Activated T-cell treated with anti-CD3 and anti-CD28 coated beads for 24 hours (primary cell): ENCODE measurements at regions not wholly inside any gene's neighbourhood (a gene's known extent, or its start where the extent isn't known, plus 50 kb on each side); places are given as distances from the start of the nearest gene placed in this dataset.
"Not testable (repeated sequence)": the region's sequence is repeated elsewhere in the genome, so short reads cannot be mapped to it uniquely, and the experiment has no call there.

ENCODE experiments used
- DNase-seq: peaks from one replicate; pipeline ENCODE4 v3.0.0-alpha.2; 2020; ENCODE audit warnings: low read depth

DNA sequence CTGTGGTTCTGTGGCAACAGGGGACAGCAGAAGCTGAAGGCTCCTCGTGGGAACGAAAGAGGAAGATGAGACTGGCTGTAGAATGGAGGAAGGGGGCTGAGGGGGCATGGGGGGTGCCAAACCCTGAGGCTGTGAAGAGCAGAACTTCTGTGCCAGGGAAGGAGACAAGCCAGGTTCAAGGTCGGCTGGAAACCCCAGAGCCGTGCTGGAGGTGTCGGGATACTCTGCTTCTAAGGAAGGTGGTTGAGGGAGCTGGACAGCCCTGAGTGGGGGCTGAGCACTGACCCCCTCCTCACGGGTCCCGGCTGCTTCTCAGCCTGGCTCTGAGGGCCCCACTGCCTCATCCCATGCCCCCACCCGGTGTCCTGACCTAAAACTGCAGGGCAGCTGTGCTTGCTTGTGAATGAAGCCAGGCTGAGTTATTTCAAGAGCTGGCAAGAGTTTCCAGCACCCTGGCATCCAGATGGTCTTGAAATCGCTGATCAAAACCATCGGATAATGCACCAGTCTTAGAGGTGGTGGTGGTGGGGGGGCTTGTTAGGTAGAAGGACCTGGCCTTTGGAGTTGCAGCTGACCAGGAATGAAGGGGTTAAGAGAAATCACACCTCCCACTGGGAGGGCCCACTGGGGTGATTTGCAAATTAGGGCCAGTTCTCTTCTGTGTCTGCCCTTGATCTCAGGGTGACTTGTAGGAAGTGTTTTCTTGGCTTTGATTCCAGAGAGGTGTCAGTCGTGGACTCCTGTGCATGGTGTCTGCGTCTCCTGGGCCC is 218.9 kb upstream of the C1orf174 start:
- DNase-seq, result no peak

DNA sequence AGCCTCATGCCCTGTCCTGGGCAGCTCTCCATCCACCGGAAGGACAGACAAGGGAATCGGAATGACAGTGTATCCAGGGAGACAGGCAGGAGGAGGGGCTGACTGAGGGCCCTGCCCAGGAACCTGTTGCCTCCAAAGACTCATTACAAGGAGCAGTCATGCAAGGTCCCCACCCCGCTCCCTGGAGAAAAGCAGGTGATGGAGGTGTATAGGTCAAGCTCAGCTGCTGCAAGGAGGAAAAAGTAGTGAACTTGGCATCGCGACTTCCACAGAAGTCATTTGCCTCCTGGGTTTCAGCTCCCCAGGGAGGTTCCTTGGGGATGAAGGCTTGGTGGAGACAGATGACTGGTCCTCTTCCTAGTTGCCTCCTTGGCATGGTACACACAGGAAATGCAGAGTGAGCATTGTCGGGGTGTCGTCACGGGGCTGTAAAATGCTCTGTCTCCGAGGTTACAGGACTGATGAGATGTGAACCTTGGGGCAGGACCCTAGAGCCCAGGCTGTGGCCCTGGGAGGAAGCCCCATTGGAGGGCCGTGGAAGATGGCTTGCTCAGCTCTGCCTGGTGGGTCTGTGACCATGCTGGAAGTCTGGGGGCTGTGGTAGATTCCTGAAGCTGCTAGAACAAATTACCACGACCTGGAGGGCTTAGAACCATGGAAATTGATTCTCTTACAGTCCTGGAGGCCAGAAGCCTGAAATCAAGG is 219.6 kb upstream of the C1orf174 start:
- DNase-seq, result no peak

DNA sequence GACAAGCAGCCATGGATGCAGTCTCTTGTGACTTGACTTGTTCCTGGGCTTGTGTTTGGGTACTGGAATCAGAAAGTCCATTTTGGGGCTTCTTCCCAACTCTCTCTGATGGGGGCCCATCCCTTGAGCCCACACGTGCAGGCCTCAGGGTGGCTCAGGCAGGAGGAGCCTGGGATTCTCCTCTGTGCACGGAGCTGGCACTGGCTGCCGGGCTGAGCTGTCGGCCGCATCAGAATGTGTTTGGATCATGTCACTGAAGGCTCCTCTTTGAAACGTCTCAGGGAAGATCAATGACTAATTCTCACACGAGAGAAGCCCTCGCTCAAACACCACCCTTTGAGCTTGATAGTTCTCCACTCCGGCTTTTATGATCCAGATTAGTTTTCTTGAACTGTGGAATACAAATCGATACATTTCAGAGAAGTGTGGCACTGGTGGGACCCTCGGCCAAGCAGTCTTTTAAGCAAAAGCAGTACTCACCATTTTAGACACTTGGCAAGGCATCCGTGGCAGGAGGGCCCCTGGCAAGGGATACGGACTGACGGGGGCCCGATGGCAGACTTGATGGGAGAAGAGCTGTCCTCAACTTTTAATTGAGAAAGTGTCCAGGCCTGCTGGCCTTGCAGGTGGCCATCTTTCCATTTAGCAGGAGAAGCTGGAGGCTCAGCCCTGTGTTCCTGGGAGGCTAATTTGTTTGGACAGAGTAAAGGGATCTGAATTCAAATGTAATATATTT is 220.7 kb upstream of the C1orf174 start:
- no peak for DNase-seq

DNA sequence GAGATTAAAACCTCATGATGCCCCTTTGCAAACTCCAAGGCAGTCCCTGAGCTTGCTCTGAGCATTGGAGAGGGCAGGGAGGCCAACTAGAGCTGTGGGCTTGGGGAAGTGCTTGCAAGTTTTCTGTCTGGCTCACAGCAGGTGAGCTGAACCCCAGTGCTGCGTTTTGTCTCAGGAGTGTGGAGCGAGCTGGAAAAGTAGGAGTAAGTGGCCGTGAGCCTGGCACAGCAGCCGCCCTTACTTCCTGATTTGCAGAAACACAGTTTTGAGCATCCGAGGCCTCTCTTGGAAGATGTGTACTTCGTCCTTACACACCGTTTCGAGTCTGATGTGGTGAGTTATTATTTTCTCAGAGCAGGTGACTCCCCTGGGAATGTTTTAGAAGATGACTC is 221.2 kb upstream of the C1orf174 start:
- no peak for DNase-seq

DNA sequence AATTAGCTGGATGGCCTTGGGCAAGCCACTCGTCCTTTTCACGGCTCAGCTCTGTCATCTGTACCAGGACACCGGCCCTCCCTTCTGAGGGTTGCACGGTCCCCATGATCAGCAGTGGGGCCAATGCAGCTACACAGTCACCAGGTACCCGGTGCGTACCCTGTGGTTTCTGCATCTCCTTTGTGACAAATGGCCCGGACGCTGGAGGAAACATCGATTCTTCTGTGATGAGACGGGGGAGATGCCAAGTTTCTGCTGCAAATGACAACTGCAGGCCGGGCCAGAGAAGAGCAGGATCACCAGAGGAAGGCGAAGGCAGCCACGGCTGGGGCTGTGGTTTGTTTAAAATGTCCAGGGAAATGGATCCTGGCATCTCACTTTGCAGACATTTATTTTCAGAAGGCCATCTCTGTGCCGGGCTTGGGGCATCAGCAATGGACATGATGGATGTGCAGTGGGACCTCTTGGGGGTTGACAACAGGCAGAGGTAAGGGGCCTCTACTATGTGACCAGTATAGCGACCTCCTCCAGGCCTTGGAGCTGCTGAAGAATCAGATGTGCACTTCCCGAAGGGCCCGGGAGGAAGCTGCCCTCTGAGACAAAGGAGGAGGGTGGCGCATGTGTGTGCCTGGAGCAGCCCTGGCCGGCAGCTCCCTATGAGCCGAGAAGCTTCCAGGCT is 221.9 kb upstream of the C1orf174 start:
- no peak for DNase-seq

DNA sequence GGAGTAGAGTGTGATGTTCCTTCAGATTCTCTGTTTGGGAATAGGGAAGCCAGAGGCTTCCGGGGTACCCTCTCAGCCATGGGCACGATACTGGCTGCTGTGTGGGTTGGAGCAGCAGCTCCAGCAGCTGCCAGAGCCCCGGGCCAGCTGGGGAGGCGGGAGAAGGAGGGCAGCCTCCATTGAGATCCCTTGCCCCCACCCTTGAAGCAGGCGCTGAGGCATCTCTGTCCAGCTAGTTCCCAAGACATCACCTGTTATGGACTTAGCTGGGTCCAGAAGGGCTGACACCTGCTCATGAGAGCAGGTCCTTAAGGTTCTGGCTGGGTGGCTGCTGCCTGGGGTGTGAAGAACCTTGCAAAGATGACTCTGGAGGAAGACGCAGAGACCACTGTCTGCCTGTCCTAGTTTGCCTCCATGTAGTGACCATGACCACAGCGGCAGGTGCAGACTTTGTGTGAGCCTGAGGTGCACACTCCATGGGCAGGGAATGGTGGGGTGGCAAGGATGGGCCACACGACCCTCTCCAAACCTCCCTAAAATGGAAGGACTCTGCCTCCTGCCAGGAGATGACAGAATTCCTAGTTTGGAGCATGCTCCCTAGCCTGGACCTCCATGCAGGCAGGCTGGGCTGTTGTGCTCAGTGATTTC is 222.6 kb upstream of the C1orf174 start:
- no peak for DNase-seq

GRCh38 chr1:4124631-4125145 is 224.6 kb upstream of the C1orf174 start:
- no peak for DNase-seq

GRCh38 chr1:4126251-4126650 is 226.2 kb upstream of the C1orf174 start:
- DNase-seq, result no peak

DNA sequence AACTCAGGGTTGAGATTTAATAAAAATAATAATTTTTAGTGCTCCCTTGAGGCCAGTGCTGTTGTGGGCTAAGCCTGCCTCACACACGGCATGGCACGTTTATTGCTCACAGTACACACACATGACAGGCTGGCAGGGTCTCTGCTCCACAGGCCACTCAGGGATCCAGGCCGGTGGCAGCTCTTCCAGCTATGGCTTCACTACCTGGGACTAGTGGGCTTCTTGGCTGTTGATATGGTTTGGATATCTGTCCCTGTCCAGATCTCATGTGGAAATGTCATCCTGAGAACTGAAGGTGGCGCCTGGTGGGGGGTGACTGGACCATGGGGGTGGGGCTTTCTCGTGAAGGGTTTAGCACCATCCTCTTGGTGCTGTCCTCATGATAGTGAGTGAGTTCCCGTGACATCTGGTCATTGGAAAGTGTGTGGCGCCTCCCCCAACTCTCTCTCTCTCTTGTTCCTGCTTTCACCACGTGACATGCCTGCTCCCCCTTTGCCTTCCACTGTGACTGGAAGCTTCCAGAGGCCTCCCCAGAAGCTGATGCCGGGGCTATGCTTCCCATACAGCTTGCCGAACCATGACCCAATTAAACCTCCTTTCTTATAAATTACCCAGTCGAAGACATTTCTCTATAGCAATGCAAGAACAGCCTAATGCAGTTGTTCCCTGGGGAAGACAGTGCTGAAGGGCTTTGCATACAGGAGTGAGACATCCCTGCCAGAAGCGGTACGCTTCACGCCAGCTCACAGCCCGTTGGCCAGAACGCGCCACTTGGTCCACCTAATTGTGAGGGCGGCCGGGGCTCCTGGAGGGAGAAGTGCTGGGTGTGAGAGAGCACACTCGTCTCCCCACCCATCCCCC is 226.9 kb upstream of the C1orf174 start:
- no peak for DNase-seq

DNA sequence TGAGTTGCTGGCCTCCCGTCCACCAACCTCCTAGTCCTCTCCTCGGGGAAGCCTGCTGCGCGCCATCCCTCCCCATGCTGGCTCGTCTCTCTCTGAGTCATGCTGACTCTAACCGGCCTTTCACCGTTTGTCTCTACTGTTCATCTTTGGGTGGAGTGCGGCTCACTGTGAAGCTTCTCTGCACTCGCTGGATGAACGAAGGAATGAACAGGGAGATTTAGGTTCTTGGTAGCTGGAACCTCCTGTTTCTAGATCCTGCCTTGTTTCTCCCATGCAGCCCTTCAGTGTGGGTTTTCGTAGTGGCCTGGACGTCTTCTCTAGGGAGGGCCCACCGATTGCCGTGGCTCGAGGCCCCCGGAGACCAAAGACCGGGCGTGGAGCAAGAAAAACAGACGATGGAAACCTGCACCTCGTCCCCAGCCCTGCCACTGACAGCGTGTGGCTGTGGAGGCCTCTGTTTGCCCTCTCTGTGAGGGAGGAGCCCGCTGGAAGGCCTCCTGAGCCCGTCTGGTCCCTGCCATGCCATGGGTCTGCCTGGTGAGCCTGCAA is 227.6 kb upstream of the C1orf174 start:
- DNase-seq, result no peak

DNA sequence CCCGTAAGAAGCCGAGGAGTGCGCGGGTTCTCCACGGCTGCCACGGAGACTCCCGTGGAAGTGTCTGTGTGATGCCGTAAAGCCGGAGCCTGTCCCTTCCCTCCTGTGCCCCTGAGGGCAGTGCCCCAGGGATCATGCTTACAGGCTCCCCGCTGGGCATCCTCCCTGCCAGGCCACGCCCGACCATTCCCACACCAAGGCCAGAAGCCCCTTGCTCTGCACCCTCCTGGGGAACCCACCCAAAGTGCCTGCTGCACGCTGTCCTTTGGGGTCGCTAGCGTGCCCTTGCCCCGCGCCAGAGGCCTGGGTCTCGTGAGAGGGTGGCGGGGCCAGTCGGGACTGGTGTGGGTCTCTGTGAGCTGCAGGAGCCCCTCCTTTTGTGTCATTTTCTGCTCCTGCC is 228.5 kb upstream of the C1orf174 start:
- DNase-seq, result no peak

GRCh38 chr1:4129693-4130092 is 229.6 kb upstream of the C1orf174 start:
- no peak for DNase-seq

GRCh38 chr1:4130096-4130495 is 230.0 kb upstream of the C1orf174 start:
- no peak for DNase-seq

DNA sequence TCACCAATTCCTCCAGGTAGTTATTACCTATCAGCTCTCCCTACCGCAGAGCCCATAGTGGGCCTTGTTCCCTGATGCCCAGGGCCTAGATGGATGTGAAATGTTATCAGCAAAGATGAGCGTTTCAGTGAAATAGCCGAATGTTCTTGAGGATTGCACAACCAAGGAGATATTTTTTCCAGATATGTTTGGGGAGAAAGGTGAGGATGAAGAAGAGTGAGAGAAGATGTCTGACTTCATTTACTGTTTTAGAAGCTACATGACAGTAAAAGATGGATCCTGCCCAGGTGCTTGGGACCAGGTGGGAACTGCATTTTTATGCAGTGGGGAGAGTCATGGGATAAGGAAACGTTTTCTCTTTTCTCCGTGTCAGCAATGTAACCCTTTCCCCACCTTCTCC is 231.7 kb upstream of the C1orf174 start:
- DNase-seq, result no peak

- DNase-seq, result no peak
These were observed 232.6 kb upstream of the C1orf174 start for GRCh38 chr1:4132352-4133296.

- no peak for DNase-seq
These were observed 233.3 kb upstream of the C1orf174 start for GRCh38 chr1:4133297-4133938.

- no peak for DNase-seq
These were observed 233.9 kb upstream of the C1orf174 start for GRCh38 chr1:4133939-4134321.

DNA sequence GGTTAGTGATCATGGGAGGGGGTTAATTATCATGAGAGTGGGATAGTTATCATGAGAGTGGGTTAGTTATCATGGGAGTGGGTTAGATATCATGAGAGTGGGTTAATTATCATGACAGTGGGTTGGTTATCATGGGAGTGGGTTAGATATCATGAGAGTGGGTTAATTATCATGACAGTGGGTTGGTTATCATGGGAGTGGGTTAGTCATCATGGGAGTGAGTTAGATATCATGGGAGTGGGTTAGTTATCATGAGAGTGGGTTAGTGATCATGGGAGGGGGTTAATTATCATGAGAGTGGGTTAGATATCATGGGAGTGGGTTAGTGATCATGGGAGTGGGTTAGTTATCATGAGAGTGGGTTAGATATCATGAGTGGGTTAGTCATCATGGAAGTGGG is 235.8 kb upstream of the C1orf174 start:
- DNase-seq, result not testable (repeated sequence)
